SU-DHL-6 (cell line): ENCODE measurements at regions not wholly inside any gene's neighbourhood (a gene's known extent, or its start where the extent isn't known, plus 50 kb on each side); places are given as distances from the start of the nearest gene placed in this dataset.

Experiments
- H2AFZ ChIP-seq: fragments of 200-600 bp; sonication (generic); 2 replicates; pipeline ENCODE4 v1.6.1; 2014; ENCODE audit warnings: low read depth, mild to moderate bottlenecking, moderate library complexity, mixed read lengths, antibody characterized with exemption, low read length; ENCODE audit not compliant: severe bottlenecking
- H3F3A ChIP-seq: fragments of 200-600 bp; shearing (Covaris generic); 2 replicates; pipeline ENCODE4 v1.6.0; 2016; ENCODE audit warnings: antibody characterized with exemption, mild to moderate bottlenecking; ENCODE audit not compliant: insufficient read depth
- H3K27ac ChIP-seq: fragments of 200-600 bp; sonication (generic); 2 replicates; pipeline ENCODE4 v1.5.1; 2016; ENCODE audit warnings: low read depth, mild to moderate bottlenecking, low read length, moderate library complexity, mixed read lengths
- H3K27me3 ChIP-seq: fragments of 200-600 bp; sonication (generic), shearing (Covaris generic); 2 replicates; pipeline ENCODE4 v1.6.0; 2014; ENCODE audit warnings: mild to moderate bottlenecking, low read length
- H3K36me3 ChIP-seq: fragments of 200-600 bp; sonication (generic); 2 replicates; pipeline ENCODE4 v1.6.1; 2014; ENCODE audit warnings: mild to moderate bottlenecking, low read length, mixed read lengths
- H3K4me2 ChIP-seq: fragments of 300-600, 200-600 bp; shearing (Covaris generic), sonication (generic); 2 replicates; pipeline ENCODE4 v1.6.0; 2014; ENCODE audit warnings: low read length, low read depth, mild to moderate bottlenecking; ENCODE audit not compliant: poor library complexity, severe bottlenecking
- H3K4me3 ChIP-seq: fragments of 200-600 bp; sonication (generic); 2 replicates; pipeline ENCODE4 v1.5.1; 2014; ENCODE audit warnings: antibody characterized with exemption, low read length, mild to moderate bottlenecking, mixed read lengths; ENCODE audit not compliant: insufficient read depth, poor library complexity, severe bottlenecking
- H3K79me2 ChIP-seq: fragments of 200-600 bp; sonication (generic); 2 replicates; pipeline ENCODE4 v1.6.1; 2014; ENCODE audit warnings: mild to moderate bottlenecking, low read length, moderate library complexity; ENCODE audit not compliant: insufficient read depth
- H3K9ac ChIP-seq: fragments of 200-600 bp; sonication (generic); 2 replicates; pipeline ENCODE4 v1.7.0; 2014; ENCODE audit warnings: mild to moderate bottlenecking, low read length
- H3K9me2 ChIP-seq: fragments of 200-600 bp; sonication (generic); replicated peaks from 2 replicates; pipeline ENCODE4 v1.6.1; 2014; ENCODE audit warnings: low read length; ENCODE audit not compliant: insufficient read depth
- H3K9me3 ChIP-seq: fragments of 200-600 bp; sonication (generic); 2 replicates; pipeline ENCODE4 v1.6.1; 2014; ENCODE audit warnings: low read length, mixed read lengths; ENCODE audit not compliant: insufficient read depth
- H4K20me1 ChIP-seq: fragments of 200-600 bp; sonication (generic); 2 replicates; pipeline ENCODE4 v1.6.1; 2014; ENCODE audit warnings: low read depth, mild to moderate bottlenecking, antibody characterized with exemption, low read length, moderate library complexity, mixed read lengths
- EZH2phosphoT487 ChIP-seq: fragments of 200-600 bp; sonication (generic), shearing (Covaris generic); conservative IDR thresholded peaks from 2 replicates; pipeline ENCODE4 v1.6.1; 2018; ENCODE audit warnings: mild to moderate bottlenecking, antibody characterized with exemption, low read length, moderate library complexity, mixed read lengths
- TF ChIP-seq, protein P1 (sequence below): fragments of 200-600 bp; sonication (generic); IDR thresholded peaks from one replicate; pipeline ENCODE4 v1.5.1; 2017; ENCODE audit warnings: antibody characterized with exemption, mild to moderate bottlenecking, low read length, moderate library complexity; ENCODE audit not compliant: insufficient read depth, poor library complexity, severe bottlenecking

DNA sequence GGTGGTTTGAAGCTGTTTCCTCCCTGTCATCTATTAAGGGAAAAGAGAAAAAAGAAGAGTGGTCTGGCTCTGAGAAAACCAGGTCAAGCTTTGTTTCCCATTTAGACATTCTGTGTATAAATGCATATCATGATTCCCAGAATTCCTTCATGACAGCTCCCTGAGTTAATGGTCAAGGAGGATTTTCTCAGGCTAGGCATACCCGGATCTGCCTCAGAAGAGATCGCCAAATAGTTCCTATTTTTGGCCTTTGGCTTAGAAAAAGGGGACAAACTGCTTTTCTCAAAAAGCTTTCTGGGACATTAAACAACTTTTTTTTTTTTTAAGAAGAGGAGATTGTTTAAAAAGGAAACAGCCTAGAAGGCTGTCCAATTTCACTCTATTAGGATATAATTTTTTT, 53.5 kb upstream of the PIP4K2A start:
- H3K27me3 ChIP-seq = no peaks in the 10 kb centered on the region

DNA sequence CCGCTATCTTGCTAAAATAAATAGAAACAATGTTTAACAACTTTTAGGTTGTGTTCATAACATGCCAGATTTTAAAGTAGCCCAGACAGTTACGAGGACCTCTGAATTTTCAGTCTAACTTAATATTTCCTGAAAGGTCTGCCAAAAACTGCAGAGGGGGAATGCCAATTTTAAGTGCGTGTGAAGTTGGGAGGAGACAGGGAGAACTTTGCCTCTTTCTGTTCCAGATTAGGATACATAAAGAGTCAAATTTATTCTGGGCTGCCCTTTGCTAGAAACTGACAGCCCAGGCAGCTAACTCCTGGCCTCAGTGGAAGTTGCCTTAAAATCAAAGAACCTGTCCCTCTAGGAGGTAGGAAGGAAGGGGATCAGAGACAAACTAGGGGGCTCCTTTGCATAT, 52.3 kb upstream of the PIP4K2A start:
- TF ChIP-seq EZH2phosphoT487 = no peak
- TF ChIP-seq, protein P1, sequence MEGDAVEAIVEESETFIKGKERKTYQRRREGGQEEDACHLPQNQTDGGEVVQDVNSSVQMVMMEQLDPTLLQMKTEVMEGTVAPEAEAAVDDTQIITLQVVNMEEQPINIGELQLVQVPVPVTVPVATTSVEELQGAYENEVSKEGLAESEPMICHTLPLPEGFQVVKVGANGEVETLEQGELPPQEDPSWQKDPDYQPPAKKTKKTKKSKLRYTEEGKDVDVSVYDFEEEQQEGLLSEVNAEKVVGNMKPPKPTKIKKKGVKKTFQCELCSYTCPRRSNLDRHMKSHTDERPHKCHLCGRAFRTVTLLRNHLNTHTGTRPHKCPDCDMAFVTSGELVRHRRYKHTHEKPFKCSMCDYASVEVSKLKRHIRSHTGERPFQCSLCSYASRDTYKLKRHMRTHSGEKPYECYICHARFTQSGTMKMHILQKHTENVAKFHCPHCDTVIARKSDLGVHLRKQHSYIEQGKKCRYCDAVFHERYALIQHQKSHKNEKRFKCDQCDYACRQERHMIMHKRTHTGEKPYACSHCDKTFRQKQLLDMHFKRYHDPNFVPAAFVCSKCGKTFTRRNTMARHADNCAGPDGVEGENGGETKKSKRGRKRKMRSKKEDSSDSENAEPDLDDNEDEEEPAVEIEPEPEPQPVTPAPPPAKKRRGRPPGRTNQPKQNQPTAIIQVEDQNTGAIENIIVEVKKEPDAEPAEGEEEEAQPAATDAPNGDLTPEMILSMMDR = no peak
- Histone ChIP-seq H3K27ac (peak overlapping the region; percentile 84), H3K4me2 (peak overlapping the region; percentile 39)

More for the DNA sequence above, 53.5 kb upstream of the PIP4K2A start:
- Histone ChIP-seq H4K20me1 (no peaks in the 10 kb centered on the region), H3F3A (no peaks in the 10 kb centered on the region), H2AFZ (no peak overlapping the region), H3K36me3 (no peaks in the 10 kb centered on the region), H3K9me2 (no peaks in the 10 kb centered on the region), H3K9me3 (no peaks in the 10 kb centered on the region), H3K4me3 (no peak overlapping the region), H3K4me2 (no peak overlapping the region), H3K79me2 (no peaks in the 10 kb centered on the region), H3K27ac (peak overlapping the region; percentile 84), H3K9ac (no peak overlapping the region)
- no peak for TF ChIP-seq EZH2phosphoT487
- TF ChIP-seq, protein P1 = no peak

DNA sequence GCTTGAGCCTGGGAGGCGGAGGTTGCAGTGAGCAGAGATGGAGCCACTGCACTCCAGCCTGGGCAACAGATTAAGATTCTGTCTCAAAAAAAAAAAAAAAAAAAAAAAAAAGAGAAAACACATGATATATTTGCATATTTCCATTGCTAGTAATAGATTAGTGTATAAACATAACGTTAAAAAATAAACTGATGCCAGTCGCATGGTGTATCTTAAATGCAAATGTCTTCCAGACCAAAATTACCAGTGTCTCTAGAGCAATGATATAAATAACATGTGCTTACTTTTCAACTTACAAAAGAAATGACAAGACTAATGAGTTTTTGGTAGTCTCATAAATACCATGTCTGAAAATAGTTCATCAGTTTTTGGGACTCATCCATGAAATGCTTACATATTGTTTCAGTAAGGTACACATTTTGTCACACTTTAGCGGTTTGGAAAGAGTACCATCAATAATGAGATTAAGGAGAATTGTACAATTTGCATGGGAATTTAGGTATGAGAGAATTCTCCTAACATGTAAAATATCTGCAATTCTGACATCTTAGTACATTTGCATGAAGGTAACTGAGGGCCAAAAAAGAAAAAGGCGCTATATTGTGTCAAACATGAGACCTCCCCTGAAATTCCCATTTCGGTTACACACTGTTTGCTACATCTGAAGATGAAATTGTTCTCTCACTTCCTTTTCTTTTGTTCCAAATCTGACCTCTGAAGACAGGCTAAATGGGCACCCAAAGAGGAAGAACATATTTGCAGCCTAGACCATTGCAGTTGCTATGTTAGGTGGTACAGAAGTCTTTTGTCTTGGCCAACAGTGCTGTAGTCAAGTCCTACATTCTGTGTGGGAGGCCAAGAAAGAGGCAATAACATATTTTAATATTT, 51.5 kb upstream of the PIP4K2A start:
- H3K4me2 ChIP-seq = peak overlapping the region; percentile 39
- H3K9ac ChIP-seq = no peak overlapping the region
- no peaks in the 10 kb centered on the region for H3F3A ChIP-seq
- H2AFZ ChIP-seq = no peak overlapping the region
- H3K27ac ChIP-seq = peak overlapping the region; percentile 84
- H3K27me3 ChIP-seq = no peaks in the 10 kb centered on the region
- no peaks in the 10 kb centered on the region for H3K9me2 ChIP-seq
- H3K9me3 ChIP-seq = no peaks in the 10 kb centered on the region
- TF ChIP-seq, protein P1 = no peak
- TF ChIP-seq EZH2phosphoT487 = no peak
- H3K4me3 ChIP-seq = no peak overlapping the region
- H3K36me3 ChIP-seq = no peaks in the 10 kb centered on the region
- no peaks in the 10 kb centered on the region for H4K20me1 ChIP-seq
- no peaks in the 10 kb centered on the region for H3K79me2 ChIP-seq

More for the DNA sequence above, 52.3 kb upstream of the PIP4K2A start:
- Histone ChIP-seq H3K9me3 (no peaks in the 10 kb centered on the region), H2AFZ (no peak overlapping the region), H3K27me3 (no peaks in the 10 kb centered on the region), H3K4me3 (no peak overlapping the region), H3K79me2 (no peaks in the 10 kb centered on the region), H3K9ac (no peak overlapping the region), H3K9me2 (no peaks in the 10 kb centered on the region), H3K36me3 (no peaks in the 10 kb centered on the region), H3F3A (no peaks in the 10 kb centered on the region), H4K20me1 (no peaks in the 10 kb centered on the region)
